A673 (cell line): ENCODE measurements at regions not wholly inside any gene's neighbourhood (a gene's known extent, or its start where the extent isn't known, plus 50 kb on each side); places are given as distances from the start of the nearest gene placed in this dataset.

ENCODE experiments used
- CTCF ChIP-seq: fragments of 300-800, 200-600 bp; sonication (generic); conservative IDR thresholded peaks from 2 replicates; pipeline ENCODE4 v1.5.1; 2017; ENCODE audit warnings: low read depth, mild to moderate bottlenecking, antibody characterized with exemption, low read length, moderate library complexity, mixed read lengths
- EZH2 ChIP-seq: fragments of 200-600 bp; sonication (generic); IDR thresholded peaks from 2 replicates; pipeline ENCODE4 v1.6.1; 2017; ENCODE audit warnings: borderline replicate concordance, low read depth, mild to moderate bottlenecking, mixed read lengths, antibody characterized with exemption, low read length; ENCODE audit not compliant: poor library complexity, severe bottlenecking

- TF ChIP-seq CTCF: no peak
- no peak for TF ChIP-seq EZH2
Measured at GRCh38 chr5:158117467-158118160, 258.7 kb upstream of the CLINT1 start.
